ENCODE measurements at regions not wholly inside any gene's neighbourhood (a gene's known extent, or its start where the extent isn't known, plus 50 kb on each side); places are given as distances from the start of the nearest gene placed in this dataset.

- Histone ChIP-seq H3K4me3 (ENCODE audit: low read length) (no peak overlapping the region), H3K9ac (ENCODE audit: low read length) (no peak overlapping the region), H4K20me1 (ENCODE audit: insufficient read depth) (no peaks in the 10 kb centered on the region), H2AFZ (ENCODE audit: low read depth, low read length) (no peak overlapping the region), H3K27me3 (ENCODE audit: insufficient read depth, low read depth, low read length) (no peaks in the 10 kb centered on the region), H3K79me2 (replicated peaks; ENCODE audit: insufficient read depth, low read length) (no peaks in the 10 kb centered on the region), H3F3A (ENCODE audit: insufficient read depth, low read length, poor library complexity, severe bottlenecking) (no peaks in the 10 kb centered on the region), H3K4me2 (ENCODE audit: low read length) (no peak overlapping the region), H3K9me2 (ENCODE audit: insufficient read depth, low read length) (no peaks in the 10 kb centered on the region), H3K9me3 (ENCODE audit: low read length) (no peaks in the 10 kb centered on the region), H3K27ac (ENCODE audit: low read length) (no peak overlapping the region), H3K36me3 (ENCODE audit: insufficient read depth, low read length) (no peaks in the 10 kb centered on the region)
- no peak for TF ChIP-seq POLR2AphosphoS5 (IDR thresholded peaks at IDR 0.05)
Measured at GRCh38 chrX:110421500-110422455, 63.1 kb downstream of the RTL9 start.

DNA sequence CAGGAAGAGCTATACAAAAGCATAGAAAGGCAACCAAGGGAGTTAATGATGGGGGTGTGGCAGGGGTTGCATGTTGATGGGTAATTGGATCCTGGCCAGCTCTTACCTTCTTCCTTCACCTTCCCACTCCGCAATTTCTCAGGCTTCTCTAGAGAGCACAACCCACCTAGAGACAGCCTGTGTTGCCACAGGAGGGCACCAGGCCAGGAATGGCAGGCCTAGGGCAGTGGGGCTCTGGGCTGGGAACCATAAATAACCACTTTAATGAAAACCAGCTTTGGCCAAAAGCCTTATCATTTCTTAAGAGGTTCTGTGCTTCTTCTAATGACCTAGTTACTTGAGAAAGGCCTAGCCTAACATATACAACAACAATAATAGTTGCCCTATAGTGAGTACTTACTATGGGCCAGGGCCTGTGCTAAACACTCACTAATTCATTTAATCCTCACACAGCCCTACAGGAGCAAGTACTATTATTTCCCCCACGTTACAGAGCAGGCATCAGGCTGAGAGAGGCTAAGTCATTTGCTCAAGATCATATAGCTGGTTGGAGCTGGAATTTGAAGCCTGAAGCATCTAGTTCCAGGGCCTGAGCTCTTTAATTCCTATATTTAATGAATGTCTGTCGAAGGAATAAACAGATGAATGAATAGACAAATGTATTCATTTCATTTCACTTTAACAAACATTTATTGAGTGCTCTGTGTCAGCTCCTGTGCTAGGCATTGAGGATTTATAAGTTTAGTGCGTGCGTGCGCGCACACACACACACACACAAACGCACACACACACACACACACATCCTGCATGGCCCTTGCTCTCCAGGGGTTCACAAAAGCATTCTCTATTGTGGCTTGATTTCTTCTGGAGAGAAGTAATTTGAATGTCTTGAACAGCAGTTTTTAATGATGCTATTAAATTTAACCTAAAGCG, 66.8 kb downstream of the RTL9 start:
- Histone ChIP-seq H3K36me3 (ENCODE audit: insufficient read depth, low read length) (no peaks in the 10 kb centered on the region), H3K27me3 (ENCODE audit: insufficient read depth, low read depth, low read length) (no peaks in the 10 kb centered on the region), H3K27ac (ENCODE audit: low read length) (peak overlapping the region; percentile 47), H3F3A (ENCODE audit: insufficient read depth, low read length, poor library complexity, severe bottlenecking) (no peaks in the 10 kb centered on the region), H3K4me2 (ENCODE audit: low read length) (no peak overlapping the region), H2AFZ (ENCODE audit: low read depth, low read length) (no peak overlapping the region), H4K20me1 (ENCODE audit: insufficient read depth) (no peaks in the 10 kb centered on the region), H3K79me2 (replicated peaks; ENCODE audit: insufficient read depth, low read length) (no peaks in the 10 kb centered on the region), H3K9ac (ENCODE audit: low read length) (no peak overlapping the region), H3K4me3 (ENCODE audit: low read length) (peak overlapping the region; percentile 31), H3K9me3 (ENCODE audit: low read length) (no peaks in the 10 kb centered on the region), H3K9me2 (ENCODE audit: insufficient read depth, low read length) (no peaks in the 10 kb centered on the region)
- TF ChIP-seq POLR2AphosphoS5 (IDR thresholded peaks at IDR 0.05) = no peak
- TF ChIP-seq MXI1 (conservative IDR thresholded peaks at IDR 0.05; ENCODE audit: poor library complexity, severe bottlenecking) = no peak
- TF ChIP-seq RAD21 (conservative IDR thresholded peaks at IDR 0.05) = no peak

DNA sequence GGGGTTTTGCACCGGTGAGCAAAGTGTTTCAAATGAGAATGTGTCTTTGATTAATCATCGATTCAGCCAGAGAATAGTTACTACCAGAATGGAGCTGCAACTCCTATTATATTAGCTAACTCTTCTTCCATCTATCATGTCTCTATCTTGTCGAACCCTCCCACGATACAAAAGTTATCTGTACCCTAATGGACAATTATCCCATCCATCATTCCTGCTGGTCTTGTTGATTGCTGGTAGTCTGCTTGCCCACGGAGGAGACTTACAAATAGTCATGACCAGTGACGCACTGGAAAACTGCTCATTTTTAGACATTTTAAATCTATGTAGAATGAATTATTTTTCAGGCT, 67.5 kb downstream of the RTL9 start:
- no peak for TF ChIP-seq RAD21 (conservative IDR thresholded peaks at IDR 0.05)

DNA sequence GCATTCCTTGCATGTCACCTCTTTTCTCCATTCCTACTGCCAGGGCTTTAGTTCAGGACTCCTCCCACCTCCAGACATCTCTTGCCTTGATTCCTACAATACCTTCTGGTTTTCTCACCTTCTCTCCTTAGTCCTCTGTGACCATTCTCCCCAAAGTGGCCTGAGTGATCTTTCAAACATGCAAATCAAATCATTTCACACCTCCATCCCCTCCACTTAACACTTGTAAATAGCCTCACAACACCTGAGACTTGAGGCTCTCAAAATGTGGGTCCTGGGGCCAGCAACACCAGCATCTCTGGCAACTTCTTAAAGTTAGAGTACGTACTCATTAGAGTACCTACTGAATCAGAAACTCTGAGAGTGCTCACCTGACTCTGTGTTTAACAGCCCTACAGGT, 68.4 kb downstream of the RTL9 start:
- no peak overlapping the region for H3K9ac ChIP-seq (ENCODE audit: low read length)
- H3K9me3 ChIP-seq (ENCODE audit: low read length) = no peaks in the 10 kb centered on the region
- H3F3A ChIP-seq (ENCODE audit: insufficient read depth, low read length, poor library complexity, severe bottlenecking) = no peaks in the 10 kb centered on the region
- TF ChIP-seq, protein P1, sequence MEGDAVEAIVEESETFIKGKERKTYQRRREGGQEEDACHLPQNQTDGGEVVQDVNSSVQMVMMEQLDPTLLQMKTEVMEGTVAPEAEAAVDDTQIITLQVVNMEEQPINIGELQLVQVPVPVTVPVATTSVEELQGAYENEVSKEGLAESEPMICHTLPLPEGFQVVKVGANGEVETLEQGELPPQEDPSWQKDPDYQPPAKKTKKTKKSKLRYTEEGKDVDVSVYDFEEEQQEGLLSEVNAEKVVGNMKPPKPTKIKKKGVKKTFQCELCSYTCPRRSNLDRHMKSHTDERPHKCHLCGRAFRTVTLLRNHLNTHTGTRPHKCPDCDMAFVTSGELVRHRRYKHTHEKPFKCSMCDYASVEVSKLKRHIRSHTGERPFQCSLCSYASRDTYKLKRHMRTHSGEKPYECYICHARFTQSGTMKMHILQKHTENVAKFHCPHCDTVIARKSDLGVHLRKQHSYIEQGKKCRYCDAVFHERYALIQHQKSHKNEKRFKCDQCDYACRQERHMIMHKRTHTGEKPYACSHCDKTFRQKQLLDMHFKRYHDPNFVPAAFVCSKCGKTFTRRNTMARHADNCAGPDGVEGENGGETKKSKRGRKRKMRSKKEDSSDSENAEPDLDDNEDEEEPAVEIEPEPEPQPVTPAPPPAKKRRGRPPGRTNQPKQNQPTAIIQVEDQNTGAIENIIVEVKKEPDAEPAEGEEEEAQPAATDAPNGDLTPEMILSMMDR (IDR thresholded peaks at IDR 0.05; ENCODE audit: poor library complexity, severe bottlenecking) = no peak
- TF ChIP-seq, protein P2, sequence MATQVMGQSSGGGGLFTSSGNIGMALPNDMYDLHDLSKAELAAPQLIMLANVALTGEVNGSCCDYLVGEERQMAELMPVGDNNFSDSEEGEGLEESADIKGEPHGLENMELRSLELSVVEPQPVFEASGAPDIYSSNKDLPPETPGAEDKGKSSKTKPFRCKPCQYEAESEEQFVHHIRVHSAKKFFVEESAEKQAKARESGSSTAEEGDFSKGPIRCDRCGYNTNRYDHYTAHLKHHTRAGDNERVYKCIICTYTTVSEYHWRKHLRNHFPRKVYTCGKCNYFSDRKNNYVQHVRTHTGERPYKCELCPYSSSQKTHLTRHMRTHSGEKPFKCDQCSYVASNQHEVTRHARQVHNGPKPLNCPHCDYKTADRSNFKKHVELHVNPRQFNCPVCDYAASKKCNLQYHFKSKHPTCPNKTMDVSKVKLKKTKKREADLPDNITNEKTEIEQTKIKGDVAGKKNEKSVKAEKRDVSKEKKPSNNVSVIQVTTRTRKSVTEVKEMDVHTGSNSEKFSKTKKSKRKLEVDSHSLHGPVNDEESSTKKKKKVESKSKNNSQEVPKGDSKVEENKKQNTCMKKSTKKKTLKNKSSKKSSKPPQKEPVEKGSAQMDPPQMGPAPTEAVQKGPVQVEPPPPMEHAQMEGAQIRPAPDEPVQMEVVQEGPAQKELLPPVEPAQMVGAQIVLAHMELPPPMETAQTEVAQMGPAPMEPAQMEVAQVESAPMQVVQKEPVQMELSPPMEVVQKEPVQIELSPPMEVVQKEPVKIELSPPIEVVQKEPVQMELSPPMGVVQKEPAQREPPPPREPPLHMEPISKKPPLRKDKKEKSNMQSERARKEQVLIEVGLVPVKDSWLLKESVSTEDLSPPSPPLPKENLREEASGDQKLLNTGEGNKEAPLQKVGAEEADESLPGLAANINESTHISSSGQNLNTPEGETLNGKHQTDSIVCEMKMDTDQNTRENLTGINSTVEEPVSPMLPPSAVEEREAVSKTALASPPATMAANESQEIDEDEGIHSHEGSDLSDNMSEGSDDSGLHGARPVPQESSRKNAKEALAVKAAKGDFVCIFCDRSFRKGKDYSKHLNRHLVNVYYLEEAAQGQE (IDR thresholded peaks at IDR 0.05; ENCODE audit: borderline replicate concordance) = no peak
- TF ChIP-seq MXI1 (conservative IDR thresholded peaks at IDR 0.05; ENCODE audit: poor library complexity, severe bottlenecking) (no peak), EP300 (conservative IDR thresholded peaks at IDR 0.05; ENCODE audit: poor library complexity, severe bottlenecking) (no peak), SMC3 (conservative IDR thresholded peaks at IDR 0.05; ENCODE audit: poor library complexity) (no peak), EZH2 (IDR thresholded peaks at IDR 0.05; ENCODE audit: borderline replicate concordance, insufficient read depth, low read length, poor library complexity, severe bottlenecking) (no peak), TAF1 (IDR thresholded peaks at IDR 0.05; ENCODE audit: low read depth) (no peak), RAD21 (conservative IDR thresholded peaks at IDR 0.05) (no peak), POLR2AphosphoS5 (IDR thresholded peaks at IDR 0.05) (no peak)
- H3K4me2 ChIP-seq (ENCODE audit: low read length) = no peak overlapping the region
- H3K79me2 ChIP-seq (replicated peaks; ENCODE audit: insufficient read depth, low read length) = no peaks in the 10 kb centered on the region
- H4K20me1 ChIP-seq (ENCODE audit: insufficient read depth) = no peaks in the 10 kb centered on the region
- H2AFZ ChIP-seq (ENCODE audit: low read depth, low read length) = no peak overlapping the region
- no peak overlapping the region for H3K27ac ChIP-seq (ENCODE audit: low read length)
- no peaks in the 10 kb centered on the region for H3K36me3 ChIP-seq (ENCODE audit: insufficient read depth, low read length)
- H3K27me3 ChIP-seq (ENCODE audit: insufficient read depth, low read depth, low read length) = no peaks in the 10 kb centered on the region
- no peaks in the 10 kb centered on the region for H3K9me2 ChIP-seq (ENCODE audit: insufficient read depth, low read length)
- no peak overlapping the region for H3K4me3 ChIP-seq (ENCODE audit: low read length)

More for the DNA sequence above, 67.5 kb downstream of the RTL9 start:
- no peaks in the 10 kb centered on the region for H3K9me2 ChIP-seq (ENCODE audit: insufficient read depth, low read length)
- no peak overlapping the region for H3K4me2 ChIP-seq (ENCODE audit: low read length)
- H3K36me3 ChIP-seq (ENCODE audit: insufficient read depth, low read length) = no peaks in the 10 kb centered on the region
- H3K27ac ChIP-seq (ENCODE audit: low read length) = peak overlapping the region; percentile 47
- no peak overlapping the region for H2AFZ ChIP-seq (ENCODE audit: low read depth, low read length)
- no peak overlapping the region for H3K9ac ChIP-seq (ENCODE audit: low read length)
- H3K79me2 ChIP-seq (replicated peaks; ENCODE audit: insufficient read depth, low read length) = no peaks in the 10 kb centered on the region
- H3K4me3 ChIP-seq (ENCODE audit: low read length) = peak overlapping the region; percentile 31
- H4K20me1 ChIP-seq (ENCODE audit: insufficient read depth) = no peaks in the 10 kb centered on the region
- no peaks in the 10 kb centered on the region for H3K27me3 ChIP-seq (ENCODE audit: insufficient read depth, low read depth, low read length)
- H3K9me3 ChIP-seq (ENCODE audit: low read length) = no peaks in the 10 kb centered on the region
- H3F3A ChIP-seq (ENCODE audit: insufficient read depth, low read length, poor library complexity, severe bottlenecking) = no peaks in the 10 kb centered on the region

Measured in neural cell (in vitro differentiated cells).